ENCODE measurements at regions not wholly inside any gene's neighbourhood (a gene's known extent, or its start where the extent isn't known, plus 50 kb on each side); places are given as distances from the start of the nearest gene placed in this dataset.

DNA sequence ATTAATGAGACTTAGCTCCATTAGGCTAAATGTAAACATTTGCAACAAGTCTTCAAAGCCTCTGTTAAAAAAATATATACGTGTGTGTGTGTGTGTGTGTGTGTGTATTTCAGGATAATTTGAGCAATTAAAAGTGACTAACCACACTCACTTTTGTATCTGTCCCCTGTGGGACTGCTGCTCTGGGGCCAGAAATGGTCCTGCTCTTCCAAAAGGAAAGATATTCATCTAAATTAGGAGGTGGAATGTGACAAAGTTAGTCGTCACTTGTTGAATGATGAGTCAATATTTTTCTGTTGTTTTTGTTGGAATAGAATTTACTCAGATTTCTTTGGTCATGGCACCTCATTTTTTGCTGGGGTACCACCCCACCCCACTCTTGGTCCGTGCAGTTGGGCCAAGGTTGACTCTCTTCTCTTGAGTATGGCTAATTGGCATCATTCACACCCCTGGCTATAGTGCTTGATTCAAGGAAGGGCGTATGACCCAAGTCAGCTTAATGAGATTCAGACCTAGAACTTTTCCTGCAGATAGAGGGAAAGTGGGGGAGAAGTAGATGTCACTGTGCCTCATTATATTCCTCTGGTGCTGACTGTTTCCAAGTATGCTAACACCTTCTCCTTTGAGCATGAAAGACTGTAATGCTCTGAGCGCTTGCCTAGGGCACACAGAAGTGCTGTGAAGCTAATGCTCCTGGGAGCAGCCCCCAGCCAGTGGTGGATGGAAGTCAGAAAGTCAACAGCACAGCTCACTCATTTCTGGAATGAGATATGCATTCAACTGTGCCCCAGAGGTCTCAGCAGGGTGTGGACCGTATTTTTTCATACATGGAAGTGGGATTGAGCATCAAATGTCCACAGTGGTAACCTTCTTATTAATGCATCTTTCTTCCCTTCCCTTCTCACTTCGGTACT, 577.0 kb upstream of the TBX3 start:
- TF ChIP-seq TAF1 (IDR thresholded peaks at IDR 0.05; ENCODE audit: low read depth, low read length) (no peak), EZH2 (IDR thresholded peaks at IDR 0.05; ENCODE audit: low read depth, low read length, severe bottlenecking) (no peak), SP1 (IDR thresholded peaks at IDR 0.05; ENCODE audit: low read depth, low read length) (no peak), YY1 (IDR thresholded peaks at IDR 0.05; ENCODE audit: low read depth, low read length) (no peak), RFX5 (IDR thresholded peaks at IDR 0.05; ENCODE audit: borderline replicate concordance, low read depth, low read length) (no peak), MAFK (IDR thresholded peaks at IDR 0.05; ENCODE audit: low read depth, low read length) (no peak), JUN (IDR thresholded peaks at IDR 0.05; ENCODE audit: low read depth, low read length) (no peak)
- TF ChIP-seq, protein P1, sequence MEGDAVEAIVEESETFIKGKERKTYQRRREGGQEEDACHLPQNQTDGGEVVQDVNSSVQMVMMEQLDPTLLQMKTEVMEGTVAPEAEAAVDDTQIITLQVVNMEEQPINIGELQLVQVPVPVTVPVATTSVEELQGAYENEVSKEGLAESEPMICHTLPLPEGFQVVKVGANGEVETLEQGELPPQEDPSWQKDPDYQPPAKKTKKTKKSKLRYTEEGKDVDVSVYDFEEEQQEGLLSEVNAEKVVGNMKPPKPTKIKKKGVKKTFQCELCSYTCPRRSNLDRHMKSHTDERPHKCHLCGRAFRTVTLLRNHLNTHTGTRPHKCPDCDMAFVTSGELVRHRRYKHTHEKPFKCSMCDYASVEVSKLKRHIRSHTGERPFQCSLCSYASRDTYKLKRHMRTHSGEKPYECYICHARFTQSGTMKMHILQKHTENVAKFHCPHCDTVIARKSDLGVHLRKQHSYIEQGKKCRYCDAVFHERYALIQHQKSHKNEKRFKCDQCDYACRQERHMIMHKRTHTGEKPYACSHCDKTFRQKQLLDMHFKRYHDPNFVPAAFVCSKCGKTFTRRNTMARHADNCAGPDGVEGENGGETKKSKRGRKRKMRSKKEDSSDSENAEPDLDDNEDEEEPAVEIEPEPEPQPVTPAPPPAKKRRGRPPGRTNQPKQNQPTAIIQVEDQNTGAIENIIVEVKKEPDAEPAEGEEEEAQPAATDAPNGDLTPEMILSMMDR (IDR thresholded peaks at IDR 0.05; ENCODE audit: control extremely low read depth in 1 of 3, insufficient read depth in 1 of 3, low read depth in 1 of 3, low read length in 3 of 3) = no peak

Data from H1 (cell line).